PC-9 (cell line): ENCODE measurements at regions not wholly inside any gene's neighbourhood (a gene's known extent, or its start where the extent isn't known, plus 50 kb on each side); places are given as distances from the start of the nearest gene placed in this dataset.

Source experiments
- EZH2 ChIP-seq: fragments of 200-600 bp; sonication (generic); IDR thresholded peaks from 2 replicates; pipeline ENCODE4 v1.8.0; 2017; ENCODE audit warnings: antibody characterized with exemption, low read depth
- TF ChIP-seq, protein P1 (sequence below): fragments of 200-600 bp; sonication (generic); conservative IDR thresholded peaks from 2 replicates; pipeline ENCODE4 v1.6.1; 2017; ENCODE audit warnings: mixed run types, antibody characterized with exemption, mild to moderate bottlenecking, moderate library complexity

DNA sequence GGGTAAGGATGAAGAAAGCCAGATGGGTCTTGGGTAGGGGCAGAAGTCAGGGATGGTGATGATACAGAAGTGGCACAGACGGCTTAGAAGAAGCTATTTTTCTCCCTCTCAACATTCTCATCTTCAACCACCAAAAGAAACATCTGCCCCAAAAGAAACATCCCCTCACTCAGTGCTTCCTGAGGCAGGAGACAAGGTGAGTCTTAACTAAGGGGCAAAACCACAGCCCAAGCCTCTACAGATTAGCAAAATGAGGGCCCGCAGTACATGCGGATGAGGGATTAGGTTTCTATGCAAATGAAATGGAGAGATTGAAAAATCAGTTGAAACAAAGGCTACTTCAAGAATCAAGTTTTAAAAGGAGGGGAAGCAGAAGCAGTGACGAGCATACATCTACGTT lies 241.3 kb upstream of the CCDC196 start:
- TF ChIP-seq, protein P1, sequence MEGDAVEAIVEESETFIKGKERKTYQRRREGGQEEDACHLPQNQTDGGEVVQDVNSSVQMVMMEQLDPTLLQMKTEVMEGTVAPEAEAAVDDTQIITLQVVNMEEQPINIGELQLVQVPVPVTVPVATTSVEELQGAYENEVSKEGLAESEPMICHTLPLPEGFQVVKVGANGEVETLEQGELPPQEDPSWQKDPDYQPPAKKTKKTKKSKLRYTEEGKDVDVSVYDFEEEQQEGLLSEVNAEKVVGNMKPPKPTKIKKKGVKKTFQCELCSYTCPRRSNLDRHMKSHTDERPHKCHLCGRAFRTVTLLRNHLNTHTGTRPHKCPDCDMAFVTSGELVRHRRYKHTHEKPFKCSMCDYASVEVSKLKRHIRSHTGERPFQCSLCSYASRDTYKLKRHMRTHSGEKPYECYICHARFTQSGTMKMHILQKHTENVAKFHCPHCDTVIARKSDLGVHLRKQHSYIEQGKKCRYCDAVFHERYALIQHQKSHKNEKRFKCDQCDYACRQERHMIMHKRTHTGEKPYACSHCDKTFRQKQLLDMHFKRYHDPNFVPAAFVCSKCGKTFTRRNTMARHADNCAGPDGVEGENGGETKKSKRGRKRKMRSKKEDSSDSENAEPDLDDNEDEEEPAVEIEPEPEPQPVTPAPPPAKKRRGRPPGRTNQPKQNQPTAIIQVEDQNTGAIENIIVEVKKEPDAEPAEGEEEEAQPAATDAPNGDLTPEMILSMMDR, result no peak
- TF ChIP-seq EZH2, result no peak
